MM.1S (cell line): ENCODE measurements at regions not wholly inside any gene's neighbourhood (a gene's known extent, or its start where the extent isn't known, plus 50 kb on each side); places are given as distances from the start of the nearest gene placed in this dataset.

Experiments
- EZH2 ChIP-seq: fragments of 300-600 bp; sonication (generic); optimal IDR thresholded peaks from 2 replicates; pipeline ENCODE3; 2017; ENCODE audit warnings: low read depth, mild to moderate bottlenecking, antibody characterized with exemption, low read length, mixed read lengths
- EZH2phosphoT487 ChIP-seq: fragments of 300-600 bp; sonication (generic); IDR thresholded peaks from 2 replicates; pipeline ENCODE4 v1.6.1; 2018; ENCODE audit warnings: antibody characterized with exemption, low read length
- TF ChIP-seq, protein P1 (sequence below): fragments of 300-600 bp; sonication (generic); IDR thresholded peaks from 2 replicates; pipeline ENCODE4 v1.5.1; 2016; ENCODE audit warnings: antibody characterized with exemption, low read length, mixed read lengths

DNA sequence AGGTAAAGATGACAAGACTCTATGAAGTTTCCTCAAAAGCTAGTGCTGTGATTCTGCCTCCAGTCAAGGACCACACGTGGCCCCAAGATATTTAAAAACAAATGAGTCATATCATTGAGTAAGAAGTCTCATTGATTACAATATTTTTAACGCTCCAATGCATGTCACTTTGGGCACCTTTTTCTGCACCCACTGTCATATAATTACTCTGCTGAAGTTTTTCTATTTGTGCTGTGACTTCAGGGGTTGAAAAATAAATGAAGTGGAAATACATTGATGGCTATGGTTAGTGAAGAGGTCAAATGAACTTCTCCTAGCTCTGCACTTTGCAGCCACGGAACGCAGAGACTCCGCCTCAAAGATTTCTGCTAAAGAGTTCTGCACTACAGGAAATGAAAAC, 344.3 kb upstream of the KYNU start:
- TF ChIP-seq, protein P1, sequence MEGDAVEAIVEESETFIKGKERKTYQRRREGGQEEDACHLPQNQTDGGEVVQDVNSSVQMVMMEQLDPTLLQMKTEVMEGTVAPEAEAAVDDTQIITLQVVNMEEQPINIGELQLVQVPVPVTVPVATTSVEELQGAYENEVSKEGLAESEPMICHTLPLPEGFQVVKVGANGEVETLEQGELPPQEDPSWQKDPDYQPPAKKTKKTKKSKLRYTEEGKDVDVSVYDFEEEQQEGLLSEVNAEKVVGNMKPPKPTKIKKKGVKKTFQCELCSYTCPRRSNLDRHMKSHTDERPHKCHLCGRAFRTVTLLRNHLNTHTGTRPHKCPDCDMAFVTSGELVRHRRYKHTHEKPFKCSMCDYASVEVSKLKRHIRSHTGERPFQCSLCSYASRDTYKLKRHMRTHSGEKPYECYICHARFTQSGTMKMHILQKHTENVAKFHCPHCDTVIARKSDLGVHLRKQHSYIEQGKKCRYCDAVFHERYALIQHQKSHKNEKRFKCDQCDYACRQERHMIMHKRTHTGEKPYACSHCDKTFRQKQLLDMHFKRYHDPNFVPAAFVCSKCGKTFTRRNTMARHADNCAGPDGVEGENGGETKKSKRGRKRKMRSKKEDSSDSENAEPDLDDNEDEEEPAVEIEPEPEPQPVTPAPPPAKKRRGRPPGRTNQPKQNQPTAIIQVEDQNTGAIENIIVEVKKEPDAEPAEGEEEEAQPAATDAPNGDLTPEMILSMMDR: no peak
- TF ChIP-seq EZH2: no peak
- no peak for TF ChIP-seq EZH2phosphoT487
